AG08396 (cell line): ENCODE measurements at regions not wholly inside any gene's neighbourhood (a gene's known extent, or its start where the extent isn't known, plus 50 kb on each side); places are given as distances from the start of the nearest gene placed in this dataset.

Source experiments
- DNase-seq: peaks from one replicate; pipeline ENCODE4 v3.0.0; 2012; ENCODE audit warnings: low spot score, mixed read lengths

DNA sequence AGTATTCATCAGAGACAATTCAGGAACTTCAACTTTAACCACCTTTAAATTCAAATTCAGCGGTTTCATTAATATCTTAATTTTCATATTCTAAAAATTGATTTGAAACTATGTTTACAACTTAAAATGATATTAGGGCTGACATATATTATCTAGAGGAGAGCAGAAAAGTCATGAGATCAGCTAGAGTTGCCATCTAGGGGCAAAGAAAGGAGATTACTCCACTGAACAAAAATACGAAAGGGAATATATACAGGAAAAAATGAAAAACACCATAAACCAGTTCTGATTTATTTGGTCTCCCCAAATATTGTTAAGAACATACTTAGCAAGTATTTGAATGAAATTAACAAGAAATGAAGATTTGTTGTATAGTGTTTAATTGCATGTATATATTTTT is 946.3 kb downstream of the DTWD2 start:
- DNase-seq = no peak

DNA sequence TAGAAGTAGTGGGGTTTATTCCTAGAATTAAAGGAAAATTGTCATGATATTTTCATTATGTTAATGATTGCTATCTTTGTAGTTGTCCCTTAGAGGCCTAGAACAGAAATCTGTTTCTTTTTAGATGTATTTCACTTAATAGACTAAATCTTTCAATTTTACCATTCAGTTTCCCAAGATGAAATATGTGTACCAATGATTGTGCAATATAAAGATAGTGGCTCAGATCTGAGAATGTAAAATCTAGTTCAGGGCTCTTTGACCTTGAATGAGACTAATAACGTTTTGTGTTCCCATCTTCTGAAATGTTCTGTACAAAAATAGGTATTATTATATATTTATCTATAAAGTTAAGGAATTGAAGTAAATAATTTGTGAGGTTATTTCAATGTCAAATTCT is 947.9 kb downstream of the DTWD2 start:
- DNase-seq = no peak

DNA sequence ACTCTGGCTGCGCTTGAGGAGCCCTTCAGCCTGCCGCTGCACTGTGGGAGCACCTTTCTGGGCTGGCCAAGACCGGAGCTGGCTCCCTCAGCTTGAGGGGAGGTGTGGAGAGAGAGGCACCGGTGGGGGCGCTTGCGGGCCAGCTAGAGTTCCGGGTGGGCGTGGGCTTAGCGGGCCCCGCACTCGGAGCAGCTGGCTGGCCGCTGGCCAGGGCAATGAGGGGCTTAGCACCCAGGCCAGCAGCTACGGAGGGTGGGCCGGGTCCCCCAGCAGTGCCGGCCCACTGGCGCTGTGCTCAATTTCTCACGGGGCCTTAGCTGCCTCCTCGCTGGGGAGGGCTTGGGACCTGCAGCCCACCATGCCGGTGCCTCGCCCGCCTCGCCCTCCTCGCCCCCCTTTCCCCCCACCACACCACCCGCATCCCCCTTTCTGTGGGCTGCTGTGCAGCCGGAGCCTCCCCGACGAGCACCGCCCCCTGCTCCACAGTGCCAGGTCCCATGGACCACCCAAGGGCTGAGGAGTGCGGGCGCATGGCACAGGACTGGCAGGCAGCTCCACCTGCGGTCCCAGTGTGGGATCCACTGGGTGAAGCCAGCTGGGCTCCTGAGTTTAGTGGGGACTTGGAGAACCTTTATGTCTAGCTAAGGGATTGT is 954.5 kb downstream of the DTWD2 start:
- no peak for DNase-seq

DNA sequence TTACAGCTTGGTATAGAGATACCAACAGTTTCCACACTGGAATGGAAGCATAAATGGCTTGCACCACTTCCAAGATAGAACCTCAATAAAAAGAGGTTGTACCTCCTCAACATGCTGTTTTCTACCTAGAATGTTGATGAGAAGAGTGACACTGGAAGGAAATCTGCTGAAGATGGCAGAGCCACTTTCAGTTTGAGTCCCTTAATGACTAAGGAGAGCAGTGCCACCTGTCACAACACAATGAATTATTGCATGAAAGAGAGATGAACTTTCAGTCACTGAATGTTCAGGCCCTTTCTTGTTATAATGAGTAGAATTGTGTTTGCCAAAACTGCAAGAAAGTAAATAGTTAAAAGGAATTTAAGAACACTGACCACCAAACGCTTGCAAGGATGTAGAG is 958.5 kb downstream of the DTWD2 start:
- DNase-seq = no peak

DNA sequence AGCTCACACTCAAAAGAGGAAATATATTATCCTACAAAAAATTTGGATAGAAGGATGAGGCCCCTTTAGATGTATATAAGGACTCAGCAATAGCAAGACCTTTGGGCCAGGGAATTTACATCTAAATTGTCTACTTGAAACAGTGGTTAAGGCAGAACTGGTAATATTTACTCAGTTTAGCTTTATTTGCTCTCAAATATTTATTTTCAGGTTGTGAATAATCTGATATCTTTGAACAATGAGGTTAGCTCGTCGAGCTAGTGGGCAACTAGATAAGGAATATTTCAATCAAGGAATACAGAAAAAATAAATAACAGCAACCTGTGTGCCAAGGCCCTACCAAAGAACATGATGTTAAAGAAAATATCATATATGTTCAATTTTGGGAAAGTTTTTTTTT is 966.3 kb downstream of the DTWD2 start:
- DNase-seq = no peak

DNA sequence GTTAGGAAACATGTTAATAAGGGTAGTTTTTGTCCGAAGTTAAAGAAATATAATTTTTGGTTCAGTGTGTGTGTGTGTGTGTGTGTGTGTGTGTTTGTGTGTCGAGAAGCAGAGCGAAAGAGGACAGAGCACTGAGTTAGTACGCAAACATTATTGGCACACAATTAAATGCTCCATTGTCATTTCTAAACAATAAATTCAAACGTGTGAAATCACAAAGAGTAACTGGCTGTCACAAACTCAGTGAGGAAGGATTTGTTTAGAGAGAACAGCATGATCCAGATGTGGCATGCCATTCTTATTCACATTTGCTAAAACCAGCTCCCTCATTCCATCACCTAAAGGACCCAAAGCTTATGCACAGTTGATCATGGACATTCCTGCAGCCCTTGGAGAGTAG is 970.8 kb downstream of the DTWD2 start:
- DNase-seq = no peak

DNA sequence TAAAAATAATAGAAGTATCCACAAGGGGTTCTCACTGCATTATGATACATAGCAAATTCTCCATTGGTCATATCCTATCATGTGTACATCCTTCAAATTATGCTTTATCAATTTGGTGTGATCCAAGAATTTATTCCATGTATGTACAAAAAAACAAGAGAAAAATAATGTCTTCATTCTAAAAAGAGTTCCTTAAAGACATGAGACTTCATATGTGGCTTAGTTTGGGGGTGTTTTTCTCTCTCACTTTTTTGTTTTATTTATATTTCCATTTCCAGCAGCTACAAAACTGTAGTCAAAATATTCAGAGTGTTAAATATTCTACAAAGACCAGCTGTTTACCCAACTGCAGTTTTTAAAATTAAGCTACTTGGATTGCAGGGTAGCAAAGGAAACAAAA is 972.0 kb downstream of the DTWD2 start:
- DNase-seq = no peak

DNA sequence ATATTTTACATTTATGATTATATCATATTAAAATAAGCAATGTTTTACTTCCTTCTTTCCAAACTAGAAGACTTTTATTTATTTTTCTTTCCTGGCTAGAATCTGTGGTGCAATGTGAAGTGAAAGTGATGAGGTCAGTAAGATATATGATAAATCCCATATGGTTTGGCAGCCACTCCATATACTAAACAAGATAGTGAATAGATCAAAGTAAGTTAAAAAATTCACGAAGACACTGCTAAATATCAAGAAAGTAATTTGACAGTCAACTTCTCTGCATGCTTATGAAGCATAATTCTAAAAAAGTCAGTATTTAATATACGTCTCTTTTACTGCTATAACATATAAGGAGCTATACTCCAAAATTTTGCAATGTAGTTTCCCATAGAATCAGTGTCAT is 972.8 kb downstream of the DTWD2 start:
- DNase-seq = no peak

DNA sequence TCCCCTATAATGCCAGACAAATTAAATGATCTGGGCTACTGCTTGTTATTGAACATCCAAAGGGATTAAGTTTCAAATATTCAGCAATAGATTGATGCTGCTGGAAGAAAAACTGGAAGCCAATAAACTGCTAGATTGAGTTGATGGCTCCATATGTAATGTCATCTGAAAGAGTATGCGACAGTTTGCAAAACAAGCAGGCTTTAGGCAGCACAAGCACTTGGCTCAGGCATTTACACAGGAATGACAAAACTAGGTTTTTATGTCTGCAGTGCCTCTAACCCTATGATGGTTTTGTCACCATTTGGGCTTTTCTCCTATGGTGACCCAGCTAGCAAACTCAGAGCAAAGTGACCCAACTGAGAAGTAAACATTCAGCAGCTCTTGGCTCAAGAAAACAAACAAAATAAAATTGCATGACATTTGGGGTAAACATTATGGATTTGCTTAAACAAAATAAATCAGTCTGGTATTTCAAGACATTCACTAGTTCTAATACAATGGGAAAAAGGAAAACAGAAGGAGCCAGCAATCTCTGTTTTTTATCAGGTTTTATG is 978.5 kb downstream of the DTWD2 start:
- no peak for DNase-seq

DNA sequence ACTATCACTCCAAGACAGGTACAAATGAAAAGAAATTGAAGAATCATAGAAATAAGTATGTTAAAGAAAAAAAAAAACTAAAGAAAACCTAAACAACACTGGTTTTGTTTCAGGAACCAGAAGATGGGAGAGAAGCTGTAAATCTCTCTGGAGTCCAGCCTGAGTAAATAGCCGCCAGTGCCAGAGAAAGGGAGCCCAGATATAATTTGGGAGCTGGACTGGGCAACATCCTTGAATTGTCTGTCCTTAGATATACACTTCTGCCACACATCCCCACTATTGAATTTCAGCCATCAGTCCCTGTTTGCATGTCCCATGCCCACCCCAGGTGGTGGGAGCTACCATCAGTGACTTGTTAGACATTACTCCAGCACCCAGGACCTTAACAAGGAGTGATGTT is 979.6 kb downstream of the DTWD2 start:
- DNase-seq = no peak

DNA sequence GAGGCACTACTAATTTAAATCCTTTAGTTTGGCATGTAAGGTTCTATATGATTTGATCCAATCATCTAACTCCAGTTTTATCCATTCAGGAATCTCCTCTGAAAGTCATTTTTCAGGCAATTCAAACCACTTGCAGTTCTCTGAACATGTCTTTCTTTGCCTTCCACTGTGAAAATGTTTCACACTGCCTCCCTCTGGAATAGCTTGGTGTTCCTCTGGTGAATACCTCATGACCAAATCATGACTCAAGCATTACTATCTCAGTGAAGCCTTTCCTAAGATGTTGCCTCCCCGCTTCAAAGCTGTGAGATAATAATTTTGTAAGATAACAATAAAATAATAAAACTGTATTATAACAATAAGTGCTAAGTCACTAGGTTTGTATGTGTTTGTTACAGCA is 981.1 kb downstream of the DTWD2 start:
- DNase-seq = no peak

DNA sequence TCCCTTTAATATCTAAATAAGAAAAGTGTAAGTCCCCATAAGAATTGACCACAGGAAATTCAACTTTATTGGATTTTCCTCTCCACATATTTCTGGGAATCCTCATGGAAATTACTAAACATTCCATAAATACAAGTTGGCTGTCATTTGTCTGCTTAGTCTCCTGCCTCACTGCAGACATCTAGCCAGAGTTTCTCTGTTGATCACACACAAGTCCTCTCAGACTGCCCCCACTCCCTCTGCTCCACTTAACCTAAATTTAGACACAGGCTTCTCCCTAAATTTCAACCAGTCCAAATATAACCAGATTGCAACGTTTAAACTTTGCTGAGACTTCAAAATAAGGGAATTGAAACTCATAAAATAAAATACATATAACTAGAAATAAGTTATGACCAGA is 982.1 kb downstream of the DTWD2 start:
- no peak for DNase-seq

DNA sequence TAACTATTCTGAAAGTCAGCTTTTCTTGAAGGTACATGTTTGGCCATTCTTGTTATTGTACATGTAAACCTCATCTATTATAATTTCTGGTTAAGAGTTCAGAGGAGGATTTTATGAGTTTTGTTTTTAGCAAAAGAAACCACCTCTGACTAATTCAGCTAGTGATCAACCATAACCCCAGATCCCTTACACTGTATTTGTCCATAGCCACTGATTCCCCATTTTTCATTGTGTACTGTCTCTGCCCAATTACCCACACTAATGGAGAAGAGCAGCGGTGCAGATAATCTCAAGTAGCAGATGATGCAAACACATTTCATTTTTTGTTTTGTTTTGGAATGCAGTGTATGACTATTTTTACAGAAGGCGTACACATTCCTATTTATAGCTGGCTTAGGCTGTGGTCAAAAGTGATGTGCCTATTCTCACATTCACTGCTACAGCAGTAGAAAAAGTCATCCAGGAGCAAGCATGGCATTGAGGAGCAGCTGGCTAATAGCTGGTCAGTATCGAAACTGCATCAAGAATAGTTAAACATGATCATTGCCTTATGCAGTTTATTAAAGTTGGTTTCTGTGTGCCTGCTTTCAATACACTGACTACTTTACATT is 988.3 kb downstream of the DTWD2 start:
- DNase-seq = no peak

DNA sequence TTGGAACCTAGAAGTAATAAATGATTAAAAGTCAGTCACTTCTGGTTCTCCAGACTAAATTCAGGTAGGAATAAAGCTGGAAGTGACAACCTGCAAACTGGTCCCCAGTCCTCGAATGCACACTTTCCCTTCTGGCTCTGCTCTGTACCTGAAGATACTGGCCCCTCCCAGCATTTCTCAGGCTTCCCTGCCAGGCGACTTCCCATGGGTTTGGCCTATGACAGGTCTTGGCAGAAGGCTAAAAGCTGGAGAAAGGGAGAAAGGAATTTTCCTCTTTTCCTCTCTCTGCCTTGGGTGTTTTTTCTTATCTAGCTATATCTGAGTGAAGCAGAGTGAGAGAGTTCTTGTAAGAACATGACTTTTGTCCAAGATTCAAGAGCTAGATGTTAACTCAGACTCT is 1005.7 kb downstream of the DTWD2 start:
- no peak for DNase-seq

DNA sequence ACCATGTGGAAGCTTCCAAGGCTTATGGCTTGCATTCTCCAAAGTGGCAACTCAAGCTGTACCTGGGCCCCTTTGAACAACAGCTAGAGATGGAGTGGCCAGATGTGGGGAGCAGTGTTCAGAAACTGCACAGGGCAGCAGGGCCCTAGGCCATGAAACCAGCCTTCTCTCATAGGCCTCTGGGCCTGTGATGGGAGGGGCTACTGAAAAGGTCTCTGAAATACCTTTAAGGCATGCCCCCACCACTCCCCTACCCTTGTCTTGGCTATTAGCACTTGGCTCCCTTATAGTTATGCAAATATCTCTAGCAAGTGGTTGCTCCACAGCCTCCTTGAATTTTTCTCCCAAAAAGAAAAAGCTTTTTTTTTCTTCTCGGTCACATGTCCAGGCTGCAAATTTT is 1014.6 kb downstream of the DTWD2 start:
- no peak for DNase-seq

DNA sequence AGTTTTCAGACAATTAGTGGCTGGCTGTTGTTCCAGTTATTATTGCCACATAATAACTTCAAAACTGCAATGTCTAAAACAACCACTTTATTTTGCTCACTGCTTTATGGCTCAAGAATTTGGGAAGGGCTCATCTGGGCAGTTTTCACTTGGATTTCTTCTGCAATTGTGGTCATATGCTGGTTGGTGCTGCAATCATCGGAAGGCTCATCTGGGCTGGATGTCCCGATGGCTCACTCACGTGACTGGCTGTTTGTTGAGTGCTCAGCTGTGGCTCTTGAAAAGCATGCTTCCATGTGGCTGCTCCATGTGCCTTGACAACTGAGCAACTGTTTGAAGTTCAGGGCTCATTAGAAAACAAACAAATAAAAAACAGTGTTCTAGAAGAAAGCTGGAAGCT is 1032.5 kb downstream of the DTWD2 start:
- no peak for DNase-seq

DNA sequence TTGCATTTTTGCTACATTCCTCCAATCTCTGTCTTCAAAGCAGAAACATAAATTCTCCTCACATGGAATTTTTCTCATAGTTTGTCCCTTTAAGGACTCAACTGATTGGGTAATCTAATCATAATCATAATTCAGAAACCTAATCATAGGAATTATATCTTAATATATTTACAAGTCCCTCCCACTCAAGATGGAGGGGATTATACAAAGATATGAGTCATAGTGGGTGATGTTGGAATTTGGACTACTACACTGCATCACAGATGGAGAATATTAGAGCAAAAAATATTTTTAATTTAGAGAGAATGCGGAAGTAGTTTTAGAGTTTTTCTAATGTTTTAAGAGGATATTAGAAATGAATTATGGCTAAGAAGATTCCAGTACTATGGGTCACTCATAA is 1034.0 kb downstream of the DTWD2 start:
- no peak for DNase-seq

DNA sequence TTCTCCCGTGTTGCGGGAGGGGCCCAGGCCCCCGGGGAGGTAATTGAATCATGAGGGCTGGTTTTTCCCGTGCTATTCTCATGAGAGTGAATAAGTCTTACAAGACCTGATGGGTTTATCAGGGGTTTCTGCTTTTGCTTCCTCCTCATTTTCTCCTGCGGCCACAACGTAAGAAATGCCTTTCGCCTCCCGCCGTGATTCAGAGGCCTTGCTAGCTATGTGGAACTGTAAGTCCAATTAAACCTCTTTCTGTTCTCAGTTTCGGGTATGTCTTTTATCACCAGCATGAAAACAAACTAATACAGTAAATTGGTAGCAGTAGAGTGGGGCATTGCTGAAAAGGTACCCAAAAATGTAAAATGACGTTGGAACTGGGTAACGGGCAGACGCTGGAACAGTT is 1035.1 kb downstream of the DTWD2 start:
- DNase-seq = no peak

DNA sequence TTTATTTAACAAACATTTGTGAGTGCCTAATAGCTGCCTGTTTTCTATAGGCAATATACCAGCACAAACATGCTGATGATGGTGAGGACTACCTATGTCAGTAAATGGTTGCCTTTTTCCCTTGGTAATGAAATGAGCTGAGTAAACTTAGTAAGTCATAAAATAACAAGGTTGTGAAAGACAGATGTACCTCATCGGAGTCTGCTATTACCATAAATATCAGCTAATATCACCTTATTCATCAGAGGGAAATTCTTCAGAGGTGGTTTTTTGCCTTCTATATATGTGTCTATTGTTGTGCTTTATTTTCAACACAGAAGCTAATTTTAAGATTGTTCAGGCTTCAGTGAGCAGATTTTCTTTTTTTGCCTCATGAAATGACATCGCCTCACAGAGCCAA is 1040.5 kb downstream of the DTWD2 start:
- no peak for DNase-seq

DNA sequence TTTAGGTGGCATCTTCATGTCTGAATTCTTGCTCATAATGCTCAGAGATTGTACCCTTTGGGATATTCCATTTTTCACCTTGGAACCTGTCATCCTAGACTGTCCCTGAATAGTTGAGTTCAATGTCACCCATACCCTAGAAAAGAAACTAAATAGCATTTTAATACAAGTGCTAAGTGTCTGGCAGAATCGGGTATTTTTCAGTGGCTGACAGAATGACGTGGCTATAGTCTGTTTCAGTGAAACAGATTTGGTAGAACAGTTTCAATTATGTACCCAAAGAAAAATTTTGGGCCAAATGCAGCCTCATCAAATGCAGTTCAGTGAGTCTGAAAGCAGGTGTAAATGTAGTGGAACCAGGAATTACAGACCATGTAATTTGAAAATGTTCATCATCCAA is 1041.2 kb downstream of the DTWD2 start:
- DNase-seq = no peak

DNA sequence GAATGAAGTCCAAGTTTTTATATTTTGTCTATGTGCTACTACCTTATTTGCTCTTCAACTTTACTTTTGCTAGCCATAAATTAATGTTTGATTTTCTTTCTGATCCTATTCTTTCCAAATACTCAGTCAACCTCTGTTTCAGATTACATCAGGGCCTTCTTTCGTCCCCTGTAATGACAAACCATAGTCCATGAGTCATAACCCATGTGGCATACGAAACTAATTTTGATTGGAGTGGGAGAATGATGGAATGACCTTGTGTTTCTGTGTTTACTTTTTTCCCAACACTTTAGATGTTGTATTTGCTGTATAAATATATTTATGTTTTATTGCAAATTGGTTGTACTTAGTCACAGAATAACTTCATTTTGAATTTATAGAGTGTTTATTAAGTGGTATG is 1043.1 kb downstream of the DTWD2 start:
- DNase-seq = no peak

DNA sequence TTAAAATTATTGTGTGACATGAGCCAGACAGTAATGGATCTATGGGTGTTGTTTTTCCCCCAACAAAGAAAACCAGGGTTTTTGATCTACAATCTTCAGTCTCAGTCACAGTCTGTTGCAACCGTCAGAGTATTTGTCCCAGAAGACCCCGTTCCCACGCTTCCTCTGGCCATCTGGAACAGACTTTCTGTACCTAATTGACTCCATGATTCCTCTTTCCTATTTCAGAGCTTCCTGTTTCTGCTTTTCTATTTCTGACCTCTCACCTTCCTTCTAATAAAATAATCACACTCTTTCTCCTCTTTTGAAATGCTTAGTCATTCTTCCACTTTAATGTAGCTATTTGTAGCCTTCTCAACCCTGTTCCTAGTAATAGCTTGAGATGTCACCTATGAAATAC is 1044.8 kb downstream of the DTWD2 start:
- no peak for DNase-seq

DNA sequence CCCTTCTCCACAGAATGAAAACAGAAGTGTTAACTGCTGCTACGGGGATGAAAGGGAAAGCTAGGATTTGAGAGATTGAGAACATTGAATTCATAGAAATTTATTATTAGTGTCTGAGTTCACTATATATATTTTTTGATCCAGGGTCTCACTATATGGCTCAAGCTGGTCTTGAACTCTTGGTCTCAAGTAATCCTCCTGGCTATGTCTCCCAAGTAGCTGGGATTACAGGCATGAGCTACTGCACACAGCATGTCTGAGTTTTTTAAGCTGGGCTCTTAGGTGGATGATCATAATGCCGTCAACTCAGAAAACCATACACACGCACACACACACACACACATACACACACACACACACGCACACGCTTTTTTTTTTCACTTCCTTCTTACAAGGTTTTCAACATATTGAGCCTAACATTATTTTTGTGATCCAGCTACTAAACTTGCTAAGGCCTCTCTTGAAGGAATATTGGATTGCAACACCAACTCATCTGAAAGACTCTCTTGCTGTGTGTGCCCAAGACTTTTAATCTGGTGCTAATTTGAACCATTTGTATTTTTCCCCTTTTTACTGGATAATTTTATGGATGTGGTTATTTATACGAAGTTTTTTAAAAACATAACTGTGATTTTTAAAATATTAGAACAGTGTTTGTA is 1045.4 kb downstream of the DTWD2 start:
- no peak for DNase-seq

DNA sequence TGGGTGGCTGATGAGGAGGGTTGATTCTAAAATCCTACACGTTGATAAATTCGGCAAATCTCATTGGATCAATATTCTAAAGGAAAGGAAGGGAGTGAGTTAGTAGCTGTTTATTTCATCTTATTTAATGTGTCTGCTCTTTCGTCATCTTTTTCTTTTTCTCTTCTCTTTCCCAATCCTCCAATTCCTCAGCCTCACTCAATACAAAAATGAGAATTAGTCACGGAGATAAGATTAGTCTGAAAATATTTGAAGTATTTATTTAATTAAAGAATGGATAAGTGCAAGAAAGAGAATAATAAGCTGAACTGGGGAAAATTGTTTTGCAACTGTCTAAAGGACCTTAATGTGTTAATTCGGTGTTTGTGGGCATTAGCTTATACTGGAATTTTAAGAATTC is 1095.1 kb downstream of the DTWD2 start:
- no peak for DNase-seq
